Skin of body (tissue), 1 donor: ENCODE measurements at regions not wholly inside any gene's neighbourhood (a gene's known extent, or its start where the extent isn't known, plus 50 kb on each side); places are given as distances from the start of the nearest gene placed in this dataset.
"Not testable (repeated sequence)": the region's sequence is repeated elsewhere in the genome, so short reads cannot be mapped to it uniquely, and the experiment has no call there.

Experiments
- DNase-seq: peaks from one replicate; lab custom pipeline; 2025; lab: John Stamatoyannopoulos, UW

- not testable (repeated sequence) for DNase-seq
Observed at GRCh38 chr2:111356512-111357031, 235.9 kb downstream of the BCL2L11 start.

- DNase-seq: not testable (repeated sequence)
Observed at GRCh38 chr2:111365986-111366640, 245.4 kb downstream of the BCL2L11 start.

GRCh38 chr2:111366641-111367029 lies 245.9 kb downstream of the BCL2L11 start:
- DNase-seq: not testable (repeated sequence)

GRCh38 chr2:111367080-111367479 lies 246.4 kb downstream of the BCL2L11 start:
- DNase-seq: not testable (repeated sequence)

- not testable (repeated sequence) for DNase-seq
Observed at GRCh38 chr2:111367871-111368270, 247.2 kb downstream of the BCL2L11 start.

- not testable (repeated sequence) for DNase-seq
Observed at GRCh38 chr2:111368288-111368687, 247.6 kb downstream of the BCL2L11 start.

GRCh38 chr2:111373060-111373459 lies 252.3 kb downstream of the BCL2L11 start:
- not testable (repeated sequence) for DNase-seq

GRCh38 chr2:111373989-111374388 lies 253.3 kb downstream of the BCL2L11 start:
- not testable (repeated sequence) for DNase-seq

- DNase-seq: not testable (repeated sequence)
Observed at GRCh38 chr2:111374734-111375133, 254.0 kb downstream of the BCL2L11 start.

GRCh38 chr2:111375320-111375883 lies 254.7 kb downstream of the BCL2L11 start:
- not testable (repeated sequence) for DNase-seq

- DNase-seq: not testable (repeated sequence)
Observed at GRCh38 chr2:111376272-111376970, 255.7 kb downstream of the BCL2L11 start.

- not testable (repeated sequence) for DNase-seq
Observed at GRCh38 chr2:111376971-111377352, 256.2 kb downstream of the BCL2L11 start.

GRCh38 chr2:111377386-111377959 lies 256.8 kb downstream of the BCL2L11 start:
- DNase-seq: not testable (repeated sequence)

GRCh38 chr2:111378348-111378747 lies 257.6 kb downstream of the BCL2L11 start:
- DNase-seq: not testable (repeated sequence)

GRCh38 chr2:111380733-111381439 lies 260.2 kb downstream of the BCL2L11 start:
- DNase-seq: not testable (repeated sequence)

GRCh38 chr2:111381530-111382306 lies 261.0 kb downstream of the BCL2L11 start:
- not testable (repeated sequence) for DNase-seq

GRCh38 chr2:111382507-111382906 lies 261.8 kb downstream of the BCL2L11 start:
- DNase-seq: not testable (repeated sequence)

- DNase-seq: not testable (repeated sequence)
Observed at GRCh38 chr2:111383311-111383710, 262.6 kb downstream of the BCL2L11 start.

GRCh38 chr2:111385226-111385957 lies 264.7 kb downstream of the BCL2L11 start:
- not testable (repeated sequence) for DNase-seq

- not testable (repeated sequence) for DNase-seq
Observed at GRCh38 chr2:111390605-111391004, 269.9 kb downstream of the BCL2L11 start.
